ENCODE measurements at regions not wholly inside any gene's neighbourhood (a gene's known extent, or its start where the extent isn't known, plus 50 kb on each side); places are given as distances from the start of the nearest gene placed in this dataset.
"Not testable (repeated sequence)": the region's sequence is repeated elsewhere in the genome, so short reads cannot be mapped to it uniquely, and the experiment has no call there.

- no peak for DNase-seq
These were observed 1453.8 kb upstream of the EYS start for GRCh38 chr6:67160820-67161219.

- no peak for DNase-seq
These were observed 1434.0 kb upstream of the EYS start for GRCh38 chr6:67141005-67141404.

GRCh38 chr6:67133973-67134372 lies 1426.9 kb upstream of the EYS start:
- DNase-seq: no peak

- peak; percentile 28 for DNase-seq
These were observed 1424.8 kb upstream of the EYS start for GRCh38 chr6:67131827-67132226.

- no peak for DNase-seq
These were observed 1422.8 kb upstream of the EYS start for GRCh38 chr6:67129780-67130179.

GRCh38 chr6:67127041-67127440 lies 1420.0 kb upstream of the EYS start:
- no peak for DNase-seq

- no peak for DNase-seq
These were observed 1414.1 kb upstream of the EYS start for GRCh38 chr6:67121115-67121514.

GRCh38 chr6:67112120-67112519 lies 1405.1 kb upstream of the EYS start:
- no peak for DNase-seq

GRCh38 chr6:67102743-67103142 lies 1395.7 kb upstream of the EYS start:
- no peak for DNase-seq

- DNase-seq: not testable (repeated sequence)
These were observed 1388.7 kb upstream of the EYS start for GRCh38 chr6:67095618-67096226.

GRCh38 chr6:67094431-67094946 lies 1387.5 kb upstream of the EYS start:
- DNase-seq: no peak

- DNase-seq: no peak
These were observed 1366.9 kb upstream of the EYS start for GRCh38 chr6:67073938-67074337.

GRCh38 chr6:67068781-67069180 lies 1361.8 kb upstream of the EYS start:
- no peak for DNase-seq

GRCh38 chr6:67064323-67064722 lies 1357.3 kb upstream of the EYS start:
- no peak for DNase-seq

GRCh38 chr6:67047996-67048395 lies 1341.0 kb upstream of the EYS start:
- DNase-seq: no peak

- no peak for DNase-seq
These were observed 1338.0 kb upstream of the EYS start for GRCh38 chr6:67045076-67045475.

GRCh38 chr6:67031451-67031850 lies 1324.4 kb upstream of the EYS start:
- no peak for DNase-seq

GRCh38 chr6:67030861-67031260 lies 1323.8 kb upstream of the EYS start:
- no peak for DNase-seq

GRCh38 chr6:67016921-67017460 lies 1310.0 kb upstream of the EYS start:
- DNase-seq: no peak

- no peak for DNase-seq
These were observed 1304.4 kb upstream of the EYS start for GRCh38 chr6:67011441-67011840.

- DNase-seq: no peak
These were observed 1302.8 kb upstream of the EYS start for GRCh38 chr6:67009818-67010217.

GRCh38 chr6:67003844-67004243 lies 1296.8 kb upstream of the EYS start:
- no peak for DNase-seq

- no peak for DNase-seq
These were observed 1293.1 kb upstream of the EYS start for GRCh38 chr6:67000121-67000520.

- DNase-seq: not testable (repeated sequence)
These were observed 1290.6 kb upstream of the EYS start for GRCh38 chr6:66997579-66997978.

- DNase-seq: no peak
These were observed 1288.6 kb upstream of the EYS start for GRCh38 chr6:66995669-66996068.
